Left kidney (tissue), 1 donor: ENCODE measurements at regions not wholly inside any gene's neighbourhood (a gene's known extent, or its start where the extent isn't known, plus 50 kb on each side); places are given as distances from the start of the nearest gene placed in this dataset.

Experiments used
- DNase-seq: peaks from one replicate; pipeline ENCODE4 v3.0.0-alpha.2; 2013

- DNase-seq: no peak
Measured at GRCh38 chr12:77116277-77116676, 50.9 kb upstream of the E2F7 start.

GRCh38 chr12:77115471-77115870, 50.1 kb upstream of the E2F7 start:
- no peak for DNase-seq
